H1 (cell line): ENCODE measurements at regions not wholly inside any gene's neighbourhood (a gene's known extent, or its start where the extent isn't known, plus 50 kb on each side); places are given as distances from the start of the nearest gene placed in this dataset.

Experiments
- CTCF ChIA-PET: fragments of 300-600 bp; sonication (Branson Sonifier 250); formaldehyde crosslinking; loops from one replicate; lab custom pipeline; 2021; ENCODE audit not compliant: partially characterized antibody; lab: Charles Lee
- POLR2A ChIA-PET: fragments of 300-600 bp; sonication (Branson Sonifier 250); formaldehyde crosslinking; loops from one replicate; lab custom pipeline; 2021; ENCODE audit warnings: inconsistent platforms; ENCODE audit not compliant: partially characterized antibody; lab: Charles Lee
- DNase-seq, 2 experiments: peaks; one replicate each; pipeline versions ENCODE4 v3.0.0 to v3.0.0-alpha.2; 2010 to 2022; ENCODE audit warnings: low spot score in 2 of 2, low read depth in 1 of 2, mixed read lengths in 1 of 2
- FAIRE-seq: peaks from 2 replicates; lab custom pipeline; 2011; peaks lifted over from hg19 to GRCh38; lab: Jason Lieb, UNC
- H2AFZ ChIP-seq: 2 replicates; pipeline ENCODE4 v1.8.1; 2012; ENCODE audit warnings: low read length, inconsistent platforms
- H2AK5ac ChIP-seq: 2 replicates; pipeline ENCODE4 v1.6.1; 2013; ENCODE audit warnings: low read depth, low read length
- H2BK120ac ChIP-seq: replicated peaks from 2 replicates; pipeline ENCODE3; 2013; ENCODE audit warnings: low read depth, low read length, inconsistent platforms
- H2BK12ac ChIP-seq: 2 replicates; pipeline ENCODE4 v1.6.1; 2013; ENCODE audit warnings: low read depth, low read length
- H2BK15ac ChIP-seq: 2 replicates; pipeline ENCODE4 v1.6.1; 2013; ENCODE audit warnings: low read length
- H2BK20ac ChIP-seq: 2 replicates; pipeline ENCODE4 v1.6.1; 2013; ENCODE audit warnings: low read length
- H2BK5ac ChIP-seq: 2 replicates; pipeline ENCODE4 v1.6.1; 2013; ENCODE audit warnings: low read depth, low read length
- H3K14ac ChIP-seq: 2 replicates; pipeline ENCODE4 v1.6.1; 2013; ENCODE audit warnings: inconsistent platforms; ENCODE audit not compliant: insufficient read length
- H3K18ac ChIP-seq: 2 replicates; pipeline ENCODE4 v1.6.1; 2013; ENCODE audit warnings: low read length; ENCODE audit errors: extremely low read depth
- H3K23ac ChIP-seq: 2 replicates; pipeline ENCODE4 v1.6.1; 2013; ENCODE audit warnings: inconsistent platforms; ENCODE audit not compliant: insufficient read length
- H3K23me2 ChIP-seq: 2 replicates; pipeline ENCODE4 v1.6.1; 2013; ENCODE audit warnings: low read depth, low read length
- H3K27ac ChIP-seq: 2 replicates; pipeline ENCODE4 v1.6.1; 2011; ENCODE audit warnings: low read depth, low read length, inconsistent platforms
- H3K27me3 ChIP-seq, 4 experiments: replicated peaks in 1 of 4; 1 replicate in 1 of 4; 2 replicates in 3 of 4; pipeline versions ENCODE4 v1.6.1 to v1.8.1; 2011 to 2013; ENCODE audit warnings: low read length in 3 of 4, mild to moderate bottlenecking in 3 of 4, inconsistent platforms in 2 of 4, mixed read lengths in 2 of 4, moderate library complexity in 1 of 4; ENCODE audit not compliant: control insufficient read depth in 3 of 4, insufficient read depth in 3 of 4; ENCODE audit errors: extremely low read depth in 1 of 4
- H3K36me3 ChIP-seq, 4 experiments: 2 replicates each; pipeline versions ENCODE4 v1.6.1 to v1.8.1; 2011 to 2013; ENCODE audit warnings: mild to moderate bottlenecking in 4 of 4, low read length in 3 of 4, moderate library complexity in 2 of 4, control low read depth in 1 of 4, inconsistent platforms in 1 of 4; ENCODE audit not compliant: insufficient read depth in 4 of 4, control insufficient read depth in 2 of 4
- H3K4ac ChIP-seq: replicated peaks from 2 replicates; pipeline ENCODE3; 2013; ENCODE audit warnings: low read length, low read depth, mixed read lengths, inconsistent platforms; ENCODE audit not compliant: insufficient read length
- H3K4me1 ChIP-seq, 4 experiments: replicated peaks in 1 of 4; 1 replicate in 1 of 4; 2 replicates in 3 of 4; pipeline versions ENCODE4 v1.6.1 to v1.8.1; 2011 to 2013; ENCODE audit warnings: low read length in 3 of 4, inconsistent platforms in 2 of 4, mixed read lengths in 1 of 4; ENCODE audit not compliant: insufficient read depth in 4 of 4, control insufficient read depth in 3 of 4
- H3K4me2 ChIP-seq, 2 experiments: 2 replicates each; pipeline versions ENCODE4 v1.6.1 to v1.8.1; 2011 to 2013; ENCODE audit warnings: low read depth in 2 of 2, low read length in 2 of 2, control low read depth in 1 of 2, inconsistent platforms in 1 of 2, mild to moderate bottlenecking in 1 of 2; ENCODE audit not compliant: insufficient read depth in 1 of 2
- H3K4me3 ChIP-seq, 4 experiments: fragments of 200-600, 300-600 bp in 1 of 4; sonication (generic), shearing (Covaris generic), sonication (Bioruptor Twin) in 1 of 4; 2 replicates each; pipeline versions ENCODE4 v1.5.1 to v1.8.1; 2011 to 2016; ENCODE audit warnings: low read length in 4 of 4, low read depth in 3 of 4, control low read depth in 2 of 4, inconsistent platforms in 2 of 4, mild to moderate bottlenecking in 2 of 4, mixed read lengths in 1 of 4, moderate library complexity in 1 of 4; ENCODE audit not compliant: insufficient read depth in 2 of 4; ENCODE audit errors: extremely low read depth in 1 of 4
- H3K56ac ChIP-seq: replicated peaks from 2 replicates; pipeline ENCODE3; 2013; ENCODE audit warnings: low read depth, mild to moderate bottlenecking, mixed read lengths, low read length, inconsistent platforms; ENCODE audit not compliant: insufficient read length
- H3K79me1 ChIP-seq: 2 replicates; pipeline ENCODE4 v1.6.1; 2013; ENCODE audit warnings: low read depth, low read length, control low read depth
- H3K79me2 ChIP-seq, 2 experiments: 2 replicates each; pipeline versions ENCODE4 v1.6.1 to v1.8.1; 2012 to 2013; ENCODE audit warnings: low read length in 2 of 2, mild to moderate bottlenecking in 2 of 2, inconsistent platforms in 1 of 2; ENCODE audit not compliant: insufficient read depth in 2 of 2, control insufficient read depth in 1 of 2
- H3K9ac ChIP-seq, 4 experiments: replicated peaks in 1 of 4; 1 replicate in 1 of 4; 2 replicates in 3 of 4; pipeline versions ENCODE4 v1.6.1 to v1.8.1; 2011 to 2013; ENCODE audit warnings: low read depth in 3 of 4, low read length in 3 of 4, control low read depth in 2 of 4, mild to moderate bottlenecking in 2 of 4, moderate library complexity in 2 of 4, inconsistent platforms in 1 of 4; ENCODE audit errors: extremely low read depth in 1 of 4
- H3K9me3 ChIP-seq, 2 experiments: 2 replicates each; pipeline versions ENCODE4 v1.6.1 to v1.8.1; 2012 to 2013; ENCODE audit warnings: mild to moderate bottlenecking in 2 of 2, moderate library complexity in 2 of 2, control low read depth in 1 of 2, inconsistent platforms in 1 of 2, low read depth in 1 of 2, low read length in 1 of 2, mixed read lengths in 1 of 2; ENCODE audit not compliant: insufficient read depth in 2 of 2
- H4K20me1 ChIP-seq, 2 experiments: replicated peaks in 1 of 2; 2 replicates each; pipeline versions ENCODE3 to v1.8.1; 2011 to 2013; ENCODE audit warnings: inconsistent platforms in 2 of 2, low read length in 2 of 2, mild to moderate bottlenecking in 1 of 2; ENCODE audit not compliant: insufficient read depth in 2 of 2, control insufficient read depth in 1 of 2
- H4K5ac ChIP-seq: 2 replicates; pipeline ENCODE4 v1.6.1; 2013; ENCODE audit warnings: low read length, low read depth, mixed read lengths, inconsistent platforms; ENCODE audit not compliant: insufficient read length
- H4K8ac ChIP-seq: 2 replicates; pipeline ENCODE4 v1.8.0; 2013; ENCODE audit warnings: mild to moderate bottlenecking, moderate library complexity, low read length, inconsistent platforms; ENCODE audit not compliant: insufficient read depth; ENCODE audit errors: extremely low read depth
- H4K91ac ChIP-seq: replicated peaks from 2 replicates; pipeline ENCODE3; 2013; ENCODE audit warnings: low read length, mixed read lengths, inconsistent platforms; ENCODE audit not compliant: insufficient read length
- WGBS, 2 experiments: shearing (Covaris generic) in 1 of 2; methylation state at CpG; one replicate each; pipeline versions ENCODE4 v1.1.6 to v1.1.7; 2013 to 2015; ENCODE audit warnings: low lambda C conversion rate in 2 of 2, mixed read lengths in 2 of 2, inconsistent platforms in 1 of 2, low coverage in 1 of 2, missing lambda C conversion rate in 1 of 2; ENCODE audit not compliant: insufficient replicate concordance in 2 of 2, insufficient coverage in 1 of 2, insufficient read length in 1 of 2; ENCODE audit errors: extremely low coverage in 1 of 2, missing lambda C conversion rate in 1 of 2; 5-methylcytosine and 5-hydroxymethylcytosine counted together

DNA sequence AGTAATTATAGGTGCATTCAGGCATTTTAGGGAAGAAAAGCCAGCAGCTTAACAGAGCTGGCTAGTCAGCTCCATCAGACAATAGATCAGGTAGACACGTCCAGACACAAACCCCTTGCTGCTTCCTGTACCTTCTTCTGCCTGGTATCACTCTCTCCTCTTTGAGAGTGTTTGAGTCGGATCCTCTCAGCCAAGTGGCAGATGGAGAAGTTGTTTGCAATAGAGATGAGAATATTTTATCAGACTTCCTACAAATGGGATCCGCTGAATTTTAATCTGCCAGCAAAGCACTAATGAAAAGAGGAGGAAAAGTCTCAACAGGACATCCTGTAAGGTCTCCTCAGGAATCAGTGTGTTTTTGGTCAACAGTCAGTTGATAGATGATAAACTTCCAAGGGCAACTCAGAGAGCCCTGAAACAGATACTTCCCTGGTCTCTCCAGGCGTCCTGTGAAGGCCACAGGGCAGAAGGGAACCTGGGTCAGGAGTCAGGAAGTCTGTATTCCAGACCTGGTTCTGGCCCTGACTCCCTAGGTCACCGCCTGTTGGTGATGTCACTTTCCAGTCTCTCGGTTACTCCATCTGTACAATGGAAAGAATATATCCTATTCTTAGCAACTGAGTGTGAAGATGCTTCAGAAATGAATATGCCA lies 62.1 kb upstream of the PROX1 start:
- H4K5ac ChIP-seq: no peak overlapping the region
- H3K4ac ChIP-seq: no peak overlapping the region
- no peaks in the 10 kb centered on the region for H3K23me2 ChIP-seq
- no peaks in the 10 kb centered on the region for H3K4me1 ChIP-seq
- no peak for FAIRE-seq
- H2BK120ac ChIP-seq: no peak overlapping the region
- no peak overlapping the region for H3K56ac ChIP-seq
- H4K91ac ChIP-seq: no peak overlapping the region
- no peak overlapping the region for H2BK12ac ChIP-seq
- H4K20me1 ChIP-seq: no peaks in the 10 kb centered on the region
- no peak for DNase-seq
- no peak overlapping the region for H2BK20ac ChIP-seq
- no peaks in the 10 kb centered on the region for H3K79me1 ChIP-seq
- H2BK5ac ChIP-seq: no peak overlapping the region
- no peak overlapping the region for H3K4me2 ChIP-seq
- no peak overlapping the region for H3K18ac ChIP-seq
- no peak overlapping the region for H2AFZ ChIP-seq
- H3K79me2 ChIP-seq: no peaks in the 10 kb centered on the region
- H4K8ac ChIP-seq: no peak overlapping the region
- WGBS, 2 experiments: 80% methylated on average over 6 of the region's 6 CpGs; no CpG with 5 or more reads in 1 of the 2 experiments
- no peak overlapping the region for H3K23ac ChIP-seq
- no peak overlapping the region for H3K14ac ChIP-seq
- no peaks in the 10 kb centered on the region for H3K36me3 ChIP-seq
- H2AK5ac ChIP-seq: no peak overlapping the region
- H3K27me3 ChIP-seq: no peaks in the 10 kb centered on the region
- ChIA-PET CTCF (no interaction called here), POLR2A (no interaction called here)
- H2BK15ac ChIP-seq: no peak overlapping the region
- H3K9me3 ChIP-seq: no peaks in the 10 kb centered on the region
- H3K9ac ChIP-seq: no peak overlapping the region
- H3K4me3 ChIP-seq: no peak overlapping the region
- H3K27ac ChIP-seq: no peak overlapping the region
